GM23338 (cell line): ENCODE measurements at regions not wholly inside any gene's neighbourhood (a gene's known extent, or its start where the extent isn't known, plus 50 kb on each side); places are given as distances from the start of the nearest gene placed in this dataset.

Source experiments
- ATAC-seq: fragments of 200-7000 bp; cut with Tn5 transposase; 3 replicates; pipeline ENCODE4 v1.9.1; 2020
- DNase-seq: peaks from one replicate; pipeline ENCODE4 v3.0.0-alpha.2; 2015; ENCODE audit warnings: low spot score
- H2AFZ ChIP-seq: fragments of 200-600 bp; sonication (generic); 2 replicates; pipeline ENCODE4 v1.8.0; 2016; ENCODE audit warnings: antibody characterized with exemption, mild to moderate bottlenecking, moderate library complexity
- H3F3A ChIP-seq: fragments of 200-600 bp; sonication (generic); replicated peaks from 2 replicates; pipeline ENCODE4 v1.8.0; 2017; ENCODE audit warnings: antibody characterized with exemption, mixed run types, low read depth
- H3K27ac ChIP-seq: fragments of 200-600 bp; sonication (generic); 2 replicates; pipeline ENCODE4 v1.6.1; 2016; ENCODE audit warnings: low read depth
- H3K27me3 ChIP-seq: fragments of 200-600 bp; sonication (generic); 2 replicates; pipeline ENCODE4 v1.8.0; 2016; ENCODE audit warnings: mild to moderate bottlenecking, mixed run types, moderate library complexity; ENCODE audit not compliant: insufficient read depth
- H3K36me3 ChIP-seq: fragments of 200-600 bp; sonication (generic); 2 replicates; pipeline ENCODE4 v1.8.0; 2016; ENCODE audit warnings: mild to moderate bottlenecking; ENCODE audit not compliant: insufficient read depth
- H3K4me1 ChIP-seq: fragments of 200-600 bp; sonication (generic); 2 replicates; pipeline ENCODE4 v1.8.0; 2016; ENCODE audit warnings: mild to moderate bottlenecking, moderate library complexity; ENCODE audit not compliant: insufficient read depth
- H3K4me2 ChIP-seq: fragments of 200-600 bp; sonication (generic); 2 replicates; pipeline ENCODE4 v1.7.1; 2017; ENCODE audit warnings: mixed run types
- H3K4me3 ChIP-seq: fragments of 200-600 bp; sonication (generic); 2 replicates; pipeline ENCODE4 v1.6.1; 2016; ENCODE audit warnings: mixed run types
- H3K79me2 ChIP-seq: fragments of 200-600 bp; sonication (generic); replicated peaks from 2 replicates; pipeline ENCODE4 v1.8.0; 2017; ENCODE audit warnings: mild to moderate bottlenecking; ENCODE audit not compliant: insufficient read depth
- H3K9me2 ChIP-seq: fragments of 200-600 bp; sonication (generic); 2 replicates; pipeline ENCODE4 v1.8.0; 2017; ENCODE audit not compliant: insufficient read depth
- H4K20me1 ChIP-seq: fragments of 200-600 bp; sonication (generic); replicated peaks from 2 replicates; pipeline ENCODE4 v1.8.0; 2017; ENCODE audit warnings: mild to moderate bottlenecking; ENCODE audit not compliant: insufficient read depth
- H3K27ac Mint-ChIP-seq: 2 replicates; pipeline ENCODE4 v1.8.0; 2020; ENCODE audit warnings: inconsistent platforms, mild to moderate bottlenecking, moderate library complexity, mixed read lengths
- H3K27me3 Mint-ChIP-seq: 3 replicates; pipeline ENCODE4 v1.8.0; 2022; ENCODE audit warnings: low read depth, mild to moderate bottlenecking, moderate library complexity, mixed read lengths, inconsistent platforms; ENCODE audit not compliant: insufficient read depth, poor library complexity
- H3K36me3 Mint-ChIP-seq: 3 replicates; pipeline ENCODE4 v1.8.0; 2021; ENCODE audit warnings: low read depth, mild to moderate bottlenecking, inconsistent platforms, moderate library complexity, mixed read lengths
- H3K4me1 Mint-ChIP-seq: 3 replicates; pipeline ENCODE4 v1.8.0; 2020; ENCODE audit warnings: mild to moderate bottlenecking, inconsistent platforms, mixed read lengths
- H3K4me3 Mint-ChIP-seq: 3 replicates; pipeline ENCODE4 v1.8.0; 2021; ENCODE audit warnings: moderate library complexity, mild to moderate bottlenecking, inconsistent platforms, mixed read lengths
- H3K9me3 Mint-ChIP-seq: 3 replicates; pipeline ENCODE4 v1.8.0; 2020; ENCODE audit warnings: moderate library complexity, mild to moderate bottlenecking, inconsistent platforms, mixed read lengths
- CREB1 ChIP-seq: fragments of 250-450 bp; sonication (Bioruptor Pico); IDR thresholded peaks from 2 replicates; pipeline ENCODE4 v1.5.0; 2020; ENCODE audit warnings: low read depth, mild to moderate bottlenecking, moderate library complexity
- ETS1 ChIP-seq: IDR thresholded peaks from 2 replicates; pipeline ENCODE4 v1.6.1; 2016; ENCODE audit warnings: antibody characterized with exemption
- EZH2 ChIP-seq: fragments of 200-600 bp; sonication (generic); IDR thresholded peaks from one replicate; pipeline ENCODE4 v1.8.0; 2017; ENCODE audit warnings: antibody characterized with exemption, mild to moderate bottlenecking, low read depth; ENCODE audit not compliant: unreplicated experiment
- EZH2phosphoT487 ChIP-seq: fragments of 200-600 bp; sonication (generic); IDR thresholded peaks from one replicate; pipeline ENCODE4 v1.8.1; 2018; ENCODE audit warnings: antibody characterized with exemption; ENCODE audit not compliant: unreplicated experiment
- JUNB ChIP-seq: IDR thresholded peaks from one replicate; pipeline ENCODE4 v1.6.1; 2016; ENCODE audit warnings: antibody characterized with exemption; ENCODE audit not compliant: unreplicated experiment
- NANOG ChIP-seq: IDR thresholded peaks from 2 replicates; pipeline ENCODE4 v1.6.1; 2016; ENCODE audit warnings: antibody characterized with exemption, borderline replicate concordance
- POLR2AphosphoS5 ChIP-seq: IDR thresholded peaks from 2 replicates; pipeline ENCODE4 v1.6.1; 2016; ENCODE audit warnings: antibody characterized with exemption, low read depth
- REST ChIP-seq: IDR thresholded peaks from one replicate; pipeline ENCODE4 v1.6.1; 2018; ENCODE audit warnings: antibody characterized with exemption; ENCODE audit not compliant: unreplicated experiment
- STAT1 ChIP-seq: IDR thresholded peaks from one replicate; pipeline ENCODE4 v1.6.1; 2016; ENCODE audit warnings: antibody characterized with exemption; ENCODE audit not compliant: unreplicated experiment
- ZNF114 ChIP-seq: fragments of 250-450 bp; sonication (Bioruptor Pico); IDR thresholded peaks from 2 replicates; pipeline ENCODE4 v1.5.0; 2020; ENCODE audit warnings: mild to moderate bottlenecking, moderate library complexity
- ZNF331 ChIP-seq: fragments of 250-450 bp; sonication (Bioruptor Pico); IDR thresholded peaks from 2 replicates; pipeline ENCODE4 v1.5.0; 2020; ENCODE audit warnings: low read depth, mild to moderate bottlenecking, moderate library complexity
- TF ChIP-seq, protein P1 (sequence below): fragments of 250-450 bp; sonication (Bioruptor Pico); IDR thresholded peaks from 2 replicates; pipeline ENCODE4 v1.5.0; 2020; ENCODE audit warnings: mild to moderate bottlenecking, moderate library complexity
- TF ChIP-seq, protein P2 (sequence below), 2 experiments: fragments of 200-600 bp in 1 of 2; sonication (generic) in 1 of 2; conservative IDR thresholded peaks; 2 replicates each; pipeline versions ENCODE4 v1.5.1 to v1.6.1; 2016 to 2017; ENCODE audit warnings: antibody characterized with exemption in 2 of 2, low read depth in 2 of 2, mild to moderate bottlenecking in 2 of 2, moderate library complexity in 1 of 2

- Histone ChIP-seq H2AFZ (no peak overlapping the region), H4K20me1 (no peaks in the 10 kb centered on the region), H3K4me2 (no peak overlapping the region), H3K9me2 (no peaks in the 10 kb centered on the region), H3K36me3 (no peaks in the 10 kb centered on the region), H3K4me3 (no peak overlapping the region), H3F3A (no peaks in the 10 kb centered on the region), H3K4me1 (no peaks in the 10 kb centered on the region), H3K27ac (no peak overlapping the region), H3K27me3 (no peaks in the 10 kb centered on the region), H3K79me2 (no peaks in the 10 kb centered on the region)
- Mint-ChIP-seq H3K27me3 (no peaks in the 10 kb centered on the region), H3K4me3 (no peak overlapping the region), H3K4me1 (no peaks in the 10 kb centered on the region), H3K27ac (no peak overlapping the region), H3K9me3 (peaks cover 75% of the 10 kb centered on the region), H3K36me3 (peaks cover 2% of the 10 kb centered on the region; the same call in 2 of the 3 replicates)
- ATAC-seq, result no peak
- TF ChIP-seq ZNF114 (no peak), STAT1 (no peak), EZH2phosphoT487 (no peak), REST (no peak), POLR2AphosphoS5 (no peak), NANOG (no peak), ETS1 (no peak), EZH2 (no peak), CREB1 (no peak), JUNB (no peak), ZNF331 (CRISPR knock-in tag) (no peak)
- TF ChIP-seq, protein P1, sequence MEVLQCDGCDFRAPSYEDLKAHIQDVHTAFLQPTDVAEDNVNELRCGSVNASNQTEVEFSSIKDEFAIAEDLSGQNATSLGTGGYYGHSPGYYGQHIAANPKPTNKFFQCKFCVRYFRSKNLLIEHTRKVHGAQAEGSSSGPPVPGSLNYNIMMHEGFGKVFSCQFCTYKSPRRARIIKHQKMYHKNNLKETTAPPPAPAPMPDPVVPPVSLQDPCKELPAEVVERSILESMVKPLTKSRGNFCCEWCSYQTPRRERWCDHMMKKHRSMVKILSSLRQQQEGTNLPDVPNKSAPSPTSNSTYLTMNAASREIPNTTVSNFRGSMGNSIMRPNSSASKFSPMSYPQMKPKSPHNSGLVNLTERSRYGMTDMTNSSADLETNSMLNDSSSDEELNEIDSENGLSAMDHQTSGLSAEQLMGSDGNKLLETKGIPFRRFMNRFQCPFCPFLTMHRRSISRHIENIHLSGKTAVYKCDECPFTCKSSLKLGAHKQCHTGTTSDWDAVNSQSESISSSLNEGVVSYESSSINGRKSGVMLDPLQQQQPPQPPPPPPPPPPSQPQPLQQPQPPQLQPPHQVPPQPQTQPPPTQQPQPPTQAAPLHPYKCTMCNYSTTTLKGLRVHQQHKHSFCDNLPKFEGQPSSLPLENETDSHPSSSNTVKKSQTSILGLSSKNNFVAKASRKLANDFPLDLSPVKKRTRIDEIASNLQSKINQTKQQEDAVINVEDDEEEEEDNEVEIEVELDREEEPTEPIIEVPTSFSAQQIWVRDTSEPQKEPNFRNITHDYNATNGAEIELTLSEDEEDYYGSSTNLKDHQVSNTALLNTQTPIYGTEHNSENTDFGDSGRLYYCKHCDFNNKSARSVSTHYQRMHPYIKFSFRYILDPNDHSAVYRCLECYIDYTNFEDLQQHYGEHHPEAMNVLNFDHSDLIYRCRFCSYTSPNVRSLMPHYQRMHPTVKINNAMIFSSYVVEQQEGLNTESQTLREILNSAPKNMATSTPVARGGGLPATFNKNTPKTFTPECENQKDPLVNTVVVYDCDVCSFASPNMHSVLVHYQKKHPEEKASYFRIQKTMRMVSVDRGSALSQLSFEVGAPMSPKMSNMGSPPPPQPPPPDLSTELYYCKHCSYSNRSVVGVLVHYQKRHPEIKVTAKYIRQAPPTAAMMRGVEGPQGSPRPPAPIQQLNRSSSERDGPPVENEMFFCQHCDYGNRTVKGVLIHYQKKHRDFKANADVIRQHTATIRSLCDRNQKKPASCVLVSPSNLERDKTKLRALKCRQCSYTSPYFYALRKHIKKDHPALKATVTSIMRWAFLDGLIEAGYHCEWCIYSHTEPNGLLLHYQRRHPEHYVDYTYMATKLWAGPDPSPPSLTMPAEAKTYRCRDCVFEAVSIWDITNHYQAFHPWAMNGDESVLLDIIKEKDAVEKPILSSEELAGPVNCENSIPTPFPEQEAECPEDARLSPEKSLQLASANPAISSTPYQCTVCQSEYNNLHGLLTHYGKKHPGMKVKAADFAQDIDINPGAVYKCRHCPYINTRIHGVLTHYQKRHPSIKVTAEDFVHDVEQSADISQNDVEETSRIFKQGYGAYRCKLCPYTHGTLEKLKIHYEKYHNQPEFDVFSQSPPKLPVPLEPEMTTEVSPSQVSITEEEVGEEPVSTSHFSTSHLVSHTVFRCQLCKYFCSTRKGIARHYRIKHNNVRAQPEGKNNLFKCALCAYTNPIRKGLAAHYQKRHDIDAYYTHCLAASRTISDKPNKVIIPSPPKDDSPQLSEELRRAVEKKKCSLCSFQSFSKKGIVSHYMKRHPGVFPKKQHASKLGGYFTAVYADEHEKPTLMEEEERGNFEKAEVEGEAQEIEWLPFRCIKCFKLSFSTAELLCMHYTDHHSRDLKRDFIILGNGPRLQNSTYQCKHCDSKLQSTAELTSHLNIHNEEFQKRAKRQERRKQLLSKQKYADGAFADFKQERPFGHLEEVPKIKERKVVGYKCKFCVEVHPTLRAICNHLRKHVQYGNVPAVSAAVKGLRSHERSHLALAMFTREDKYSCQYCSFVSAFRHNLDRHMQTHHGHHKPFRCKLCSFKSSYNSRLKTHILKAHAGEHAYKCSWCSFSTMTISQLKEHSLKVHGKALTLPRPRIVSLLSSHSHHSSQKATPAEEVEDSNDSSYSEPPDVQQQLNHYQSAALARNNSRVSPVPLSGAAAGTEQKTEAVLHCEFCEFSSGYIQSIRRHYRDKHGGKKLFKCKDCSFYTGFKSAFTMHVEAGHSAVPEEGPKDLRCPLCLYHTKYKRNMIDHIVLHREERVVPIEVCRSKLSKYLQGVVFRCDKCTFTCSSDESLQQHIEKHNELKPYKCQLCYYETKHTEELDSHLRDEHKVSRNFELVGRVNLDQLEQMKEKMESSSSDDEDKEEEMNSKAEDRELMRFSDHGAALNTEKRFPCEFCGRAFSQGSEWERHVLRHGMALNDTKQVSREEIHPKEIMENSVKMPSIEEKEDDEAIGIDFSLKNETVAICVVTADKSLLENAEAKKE, result no peak
- TF ChIP-seq, protein P2, sequence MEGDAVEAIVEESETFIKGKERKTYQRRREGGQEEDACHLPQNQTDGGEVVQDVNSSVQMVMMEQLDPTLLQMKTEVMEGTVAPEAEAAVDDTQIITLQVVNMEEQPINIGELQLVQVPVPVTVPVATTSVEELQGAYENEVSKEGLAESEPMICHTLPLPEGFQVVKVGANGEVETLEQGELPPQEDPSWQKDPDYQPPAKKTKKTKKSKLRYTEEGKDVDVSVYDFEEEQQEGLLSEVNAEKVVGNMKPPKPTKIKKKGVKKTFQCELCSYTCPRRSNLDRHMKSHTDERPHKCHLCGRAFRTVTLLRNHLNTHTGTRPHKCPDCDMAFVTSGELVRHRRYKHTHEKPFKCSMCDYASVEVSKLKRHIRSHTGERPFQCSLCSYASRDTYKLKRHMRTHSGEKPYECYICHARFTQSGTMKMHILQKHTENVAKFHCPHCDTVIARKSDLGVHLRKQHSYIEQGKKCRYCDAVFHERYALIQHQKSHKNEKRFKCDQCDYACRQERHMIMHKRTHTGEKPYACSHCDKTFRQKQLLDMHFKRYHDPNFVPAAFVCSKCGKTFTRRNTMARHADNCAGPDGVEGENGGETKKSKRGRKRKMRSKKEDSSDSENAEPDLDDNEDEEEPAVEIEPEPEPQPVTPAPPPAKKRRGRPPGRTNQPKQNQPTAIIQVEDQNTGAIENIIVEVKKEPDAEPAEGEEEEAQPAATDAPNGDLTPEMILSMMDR (conservative IDR thresholded peaks at IDR 0.05; ENCODE audit: low read depth in 2 of 2), result no peak
- no peak for DNase-seq
These were observed 555.2 kb downstream of the DCDC2C start for GRCh38 chr2:4258563-4258962.
